ENCODE measurements at regions not wholly inside any gene's neighbourhood (a gene's known extent, or its start where the extent isn't known, plus 50 kb on each side); places are given as distances from the start of the nearest gene placed in this dataset.
"Not testable (repeated sequence)": the region's sequence is repeated elsewhere in the genome, so short reads cannot be mapped to it uniquely, and the experiment has no call there.

DNA sequence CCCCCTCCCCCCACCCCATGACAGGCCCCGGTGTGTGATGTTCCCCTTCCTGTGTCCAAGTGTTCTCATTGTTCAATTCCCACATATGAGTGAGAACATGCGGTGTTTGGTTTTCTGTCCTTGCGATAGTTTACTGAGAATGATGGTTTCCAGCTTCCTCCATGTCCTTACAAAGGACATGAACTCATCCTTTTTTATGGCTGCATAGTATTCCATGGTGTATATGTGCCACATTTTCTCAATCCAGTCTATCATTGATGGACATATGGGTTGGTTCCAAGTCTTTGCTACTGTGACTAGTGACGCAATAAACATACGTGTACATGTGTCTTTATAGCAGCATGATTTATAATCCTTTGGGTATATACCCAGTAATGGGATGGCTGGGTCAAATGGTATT, 95.6 kb downstream of the PRR15 start:
- H3K4me3 ChIP-seq (ENCODE audit: insufficient read depth, low read depth, low read length); H2AK5ac ChIP-seq (ENCODE audit: low read depth, low read length); BruUV-seq (replicated peaks); H3K4me1 ChIP-seq (ENCODE audit: control insufficient read depth, insufficient read depth, low read length); H3K4me2 ChIP-seq (ENCODE audit: low read depth, low read length); H3K9me3 ChIP-seq (ENCODE audit: control insufficient read depth, insufficient read depth, low read length); dilution Hi-C loops (cut with HindIII; ENCODE audit: low sequenced_read_pairs, unreplicated experiment); CTCF ChIA-PET; H3K14ac ChIP-seq (replicated peaks; ENCODE audit: low read depth, low read length); H3K23ac ChIP-seq (ENCODE audit: low read depth, low read length); H2AK9ac ChIP-seq (replicated peaks; ENCODE audit: low read depth, low read length, poor library complexity); ATAC-seq (ENCODE audit: low read depth); H3K56ac ChIP-seq (ENCODE audit: extremely low read depth, insufficient read depth, low read length); H3K27ac ChIP-seq (ENCODE audit: insufficient read depth, low read length); H3K9ac ChIP-seq (ENCODE audit: low read depth, low read length); H2AFZ ChIP-seq (replicated peaks; ENCODE audit: low read length, poor library complexity); H2BK20ac ChIP-seq (ENCODE audit: low read depth, low read length); H4K5ac ChIP-seq (ENCODE audit: low read depth, low read length); DNase-seq; H3K79me1 ChIP-seq (ENCODE audit: low read depth in 1 of 2, low read length in 2 of 2); intact Hi-C loops (cut with micrococcal nuclease); H2BK5ac ChIP-seq (ENCODE audit: low read depth, low read length, poor library complexity, severe bottlenecking); H3K27me3 ChIP-seq (ENCODE audit: control insufficient read depth, insufficient read depth, low read length); POLR2A ChIA-PET (ENCODE audit: unreplicated experiment); H3K9me1 ChIP-seq (ENCODE audit: insufficient read depth, low read length); in situ Hi-C loops (cut with MboI; ENCODE audit: low sequenced_read_pairs); H4K8ac ChIP-seq (ENCODE audit: low read depth in 2 of 2, low read length in 2 of 2); H4K20me1 ChIP-seq (ENCODE audit: insufficient read depth, low read length); H4K91ac ChIP-seq (ENCODE audit: insufficient read depth, low read depth, low read length); H2BK120ac ChIP-seq (ENCODE audit: low read depth, low read length); H3K36me3 ChIP-seq (ENCODE audit: control insufficient read depth, insufficient read depth, low read length); H3K4ac ChIP-seq (ENCODE audit: low read depth, low read length); H2BK15ac ChIP-seq (ENCODE audit: low read depth, low read length); H3K18ac ChIP-seq (ENCODE audit: low read depth, low read length): not testable (repeated sequence)
- WGBS, 2 experiments (ENCODE audit: extremely low coverage in 2 of 2, insufficient read length in 1 of 2): no CpG with 5 or more reads among the region's 5 CpGs

DNA sequence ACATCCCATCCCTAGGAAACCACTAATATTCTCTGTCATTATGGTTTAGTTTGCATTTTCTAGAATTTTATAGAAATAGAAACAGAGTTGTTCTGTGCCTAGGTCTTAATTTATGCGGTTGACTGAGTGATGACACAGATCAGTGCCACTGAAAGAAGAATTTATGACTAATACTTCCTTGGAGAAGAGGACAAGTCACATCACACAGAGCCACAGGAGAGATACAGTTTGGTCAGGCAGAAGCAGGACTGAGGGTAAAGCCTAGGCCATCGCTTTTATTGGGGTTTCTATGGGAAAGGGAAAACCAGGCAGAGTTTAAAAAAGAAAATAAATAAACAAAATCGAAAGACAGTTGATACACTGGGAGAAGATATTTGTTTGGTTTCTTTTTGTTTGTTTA, 99.3 kb downstream of the PRR15 start:
- CTCF ChIA-PET; H3K9ac ChIP-seq (ENCODE audit: low read depth, low read length); H2BK120ac ChIP-seq (ENCODE audit: low read depth, low read length); H3K56ac ChIP-seq (ENCODE audit: extremely low read depth, insufficient read depth, low read length); H3K23ac ChIP-seq (ENCODE audit: low read depth, low read length); DNase-seq; H3K18ac ChIP-seq (ENCODE audit: low read depth, low read length); H4K91ac ChIP-seq (ENCODE audit: insufficient read depth, low read depth, low read length); dilution Hi-C loops (cut with HindIII; ENCODE audit: low sequenced_read_pairs, unreplicated experiment); H2AK9ac ChIP-seq (replicated peaks; ENCODE audit: low read depth, low read length, poor library complexity); H2AFZ ChIP-seq (replicated peaks; ENCODE audit: low read length, poor library complexity); H3K27me3 ChIP-seq (ENCODE audit: control insufficient read depth, insufficient read depth, low read length); H3K9me3 ChIP-seq (ENCODE audit: control insufficient read depth, insufficient read depth, low read length); H3K79me1 ChIP-seq (ENCODE audit: low read depth in 1 of 2, low read length in 2 of 2); BruUV-seq (replicated peaks); H2BK5ac ChIP-seq (ENCODE audit: low read depth, low read length, poor library complexity, severe bottlenecking); H4K5ac ChIP-seq (ENCODE audit: low read depth, low read length); H3K27ac ChIP-seq (ENCODE audit: insufficient read depth, low read length); H3K36me3 ChIP-seq (ENCODE audit: control insufficient read depth, insufficient read depth, low read length); H3K9me1 ChIP-seq (ENCODE audit: insufficient read depth, low read length); H3K4me1 ChIP-seq (ENCODE audit: control insufficient read depth, insufficient read depth, low read length); H2BK20ac ChIP-seq (ENCODE audit: low read depth, low read length); H3K4ac ChIP-seq (ENCODE audit: low read depth, low read length); H3K4me2 ChIP-seq (ENCODE audit: low read depth, low read length); intact Hi-C loops (cut with micrococcal nuclease); ATAC-seq (ENCODE audit: low read depth); H2AK5ac ChIP-seq (ENCODE audit: low read depth, low read length); H4K20me1 ChIP-seq (ENCODE audit: insufficient read depth, low read length); in situ Hi-C loops (cut with MboI; ENCODE audit: low sequenced_read_pairs); H3K4me3 ChIP-seq (ENCODE audit: insufficient read depth, low read depth, low read length); H3K14ac ChIP-seq (replicated peaks; ENCODE audit: low read depth, low read length); POLR2A ChIA-PET (ENCODE audit: unreplicated experiment); H2BK15ac ChIP-seq (ENCODE audit: low read depth, low read length); H4K8ac ChIP-seq (ENCODE audit: low read depth in 2 of 2, low read length in 2 of 2): not testable (repeated sequence)
- WGBS, 2 experiments (ENCODE audit: extremely low coverage in 2 of 2, insufficient read length in 1 of 2): no CpG with 5 or more reads among the region's 3 CpGs
